ENCODE measurements at regions not wholly inside any gene's neighbourhood (a gene's known extent, or its start where the extent isn't known, plus 50 kb on each side); places are given as distances from the start of the nearest gene placed in this dataset.

DNA sequence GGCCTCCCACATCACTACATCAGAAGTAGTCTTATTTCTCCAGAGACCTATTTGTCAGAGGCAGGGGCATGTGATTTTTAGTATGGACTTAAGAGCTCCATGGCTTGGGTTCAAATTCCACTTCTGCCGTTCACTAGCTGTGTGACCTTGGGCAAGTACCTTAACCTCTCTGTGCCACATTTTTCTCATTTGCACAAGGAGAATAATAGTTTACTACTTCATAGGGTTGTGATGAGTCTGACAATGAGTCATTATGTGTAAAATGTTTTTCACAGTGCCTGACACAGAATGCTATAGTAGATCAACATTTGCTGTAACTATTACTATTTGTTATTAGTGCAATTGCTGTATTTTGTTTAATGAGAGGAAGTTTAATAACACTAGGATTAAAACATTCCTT lies 200.6 kb downstream of the PRDM2 start:
- CTCF ChIA-PET = no interaction called here

GRCh38 chr1:13901039-13901438 lies 201.1 kb downstream of the PRDM2 start:
- CTCF ChIA-PET = no interaction called here
- no peak overlapping the region for H3K27ac ChIP-seq (ENCODE audit: low read depth, low read length, poor library complexity, severe bottlenecking)
- DNase-seq (ENCODE audit: low spot score) = no peak
- POLR2A ChIA-PET (ENCODE audit: low non-redundant PET) = no interaction called here
- H3K4me1 ChIP-seq (ENCODE audit: insufficient read depth, low read length, poor library complexity, severe bottlenecking) = no peaks in the 10 kb centered on the region
- no peaks in the 10 kb centered on the region for H3K9me3 ChIP-seq (ENCODE audit: low read depth, low read length, poor library complexity, severe bottlenecking)
- no peaks in the 10 kb centered on the region for H3K27me3 ChIP-seq (replicated peaks; ENCODE audit: insufficient read depth, low read depth, low read length, poor library complexity)
- BruUV-seq (replicated peaks) = no TSS peak
- H3K4me3 ChIP-seq (ENCODE audit: low read depth, low read length, poor library complexity, severe bottlenecking) = no peak overlapping the region
- H3K36me3 ChIP-seq (ENCODE audit: insufficient read depth, low read length, poor library complexity, severe bottlenecking) = no peaks in the 10 kb centered on the region
- TF ChIP-seq, protein P1, sequence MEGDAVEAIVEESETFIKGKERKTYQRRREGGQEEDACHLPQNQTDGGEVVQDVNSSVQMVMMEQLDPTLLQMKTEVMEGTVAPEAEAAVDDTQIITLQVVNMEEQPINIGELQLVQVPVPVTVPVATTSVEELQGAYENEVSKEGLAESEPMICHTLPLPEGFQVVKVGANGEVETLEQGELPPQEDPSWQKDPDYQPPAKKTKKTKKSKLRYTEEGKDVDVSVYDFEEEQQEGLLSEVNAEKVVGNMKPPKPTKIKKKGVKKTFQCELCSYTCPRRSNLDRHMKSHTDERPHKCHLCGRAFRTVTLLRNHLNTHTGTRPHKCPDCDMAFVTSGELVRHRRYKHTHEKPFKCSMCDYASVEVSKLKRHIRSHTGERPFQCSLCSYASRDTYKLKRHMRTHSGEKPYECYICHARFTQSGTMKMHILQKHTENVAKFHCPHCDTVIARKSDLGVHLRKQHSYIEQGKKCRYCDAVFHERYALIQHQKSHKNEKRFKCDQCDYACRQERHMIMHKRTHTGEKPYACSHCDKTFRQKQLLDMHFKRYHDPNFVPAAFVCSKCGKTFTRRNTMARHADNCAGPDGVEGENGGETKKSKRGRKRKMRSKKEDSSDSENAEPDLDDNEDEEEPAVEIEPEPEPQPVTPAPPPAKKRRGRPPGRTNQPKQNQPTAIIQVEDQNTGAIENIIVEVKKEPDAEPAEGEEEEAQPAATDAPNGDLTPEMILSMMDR (conservative IDR thresholded peaks at IDR 0.05; ENCODE audit: low read depth, low read length) = no peak
- no peak for TF ChIP-seq EZH2 (IDR thresholded peaks at IDR 0.05; ENCODE audit: borderline replicate concordance, low read depth, low read length, poor library complexity, severe bottlenecking)
- intact Hi-C loops (cut with micrococcal nuclease; ENCODE audit: unreplicated experiment) = no loop called here

More for the DNA sequence above, 200.6 kb downstream of the PRDM2 start:
- no TSS peak for BruUV-seq (replicated peaks)
- POLR2A ChIA-PET (ENCODE audit: low non-redundant PET) = interaction anchor here (0.5 kb wide), 1 partner anchor 36 kb away, joined by 3 read pairs; no protein-coding TSS in a partner anchor
- Histone ChIP-seq H3K4me3 (ENCODE audit: low read depth, low read length, poor library complexity, severe bottlenecking) (no peak overlapping the region), H3K27ac (ENCODE audit: low read depth, low read length, poor library complexity, severe bottlenecking) (no peak overlapping the region), H3K27me3 (replicated peaks; ENCODE audit: insufficient read depth, low read depth, low read length, poor library complexity) (no peaks in the 10 kb centered on the region), H3K4me1 (ENCODE audit: insufficient read depth, low read length, poor library complexity, severe bottlenecking) (no peaks in the 10 kb centered on the region), H3K9me3 (ENCODE audit: low read depth, low read length, poor library complexity, severe bottlenecking) (no peaks in the 10 kb centered on the region), H3K36me3 (ENCODE audit: insufficient read depth, low read length, poor library complexity, severe bottlenecking) (no peaks in the 10 kb centered on the region)
- no peak for DNase-seq (ENCODE audit: low spot score)
- intact Hi-C loops (cut with micrococcal nuclease; ENCODE audit: unreplicated experiment) = no loop called here
- no peak for TF ChIP-seq EZH2 (IDR thresholded peaks at IDR 0.05; ENCODE audit: borderline replicate concordance, low read depth, low read length, poor library complexity, severe bottlenecking)
- TF ChIP-seq, protein P1 (conservative IDR thresholded peaks at IDR 0.05; ENCODE audit: low read depth, low read length) = no peak

- H3K27ac ChIP-seq (ENCODE audit: low read depth, low read length, poor library complexity, severe bottlenecking) = no peak overlapping the region
- ChIA-PET POLR2A (ENCODE audit: low non-redundant PET) (no interaction called here), CTCF (no interaction called here)
- TF ChIP-seq EZH2 (IDR thresholded peaks at IDR 0.05; ENCODE audit: borderline replicate concordance, low read depth, low read length, poor library complexity, severe bottlenecking) = no peak
- TF ChIP-seq, protein P1 (conservative IDR thresholded peaks at IDR 0.05; ENCODE audit: low read depth, low read length) = no peak
- H3K4me3 ChIP-seq (ENCODE audit: low read depth, low read length, poor library complexity, severe bottlenecking) = no peak overlapping the region
- H3K27me3 ChIP-seq (replicated peaks; ENCODE audit: insufficient read depth, low read depth, low read length, poor library complexity) = no peaks in the 10 kb centered on the region
- no peaks in the 10 kb centered on the region for H3K4me1 ChIP-seq (ENCODE audit: insufficient read depth, low read length, poor library complexity, severe bottlenecking)
- no peaks in the 10 kb centered on the region for H3K36me3 ChIP-seq (ENCODE audit: insufficient read depth, low read length, poor library complexity, severe bottlenecking)
- no peaks in the 10 kb centered on the region for H3K9me3 ChIP-seq (ENCODE audit: low read depth, low read length, poor library complexity, severe bottlenecking)
- BruUV-seq (replicated peaks) = no TSS peak
- intact Hi-C loops (cut with micrococcal nuclease; ENCODE audit: unreplicated experiment) = no loop called here
- DNase-seq (ENCODE audit: low spot score) = no peak
Observed at GRCh38 chr1:13901597-13901996, 201.6 kb downstream of the PRDM2 start.

Data from A673 (cell line).